Limb (tissue), 2 donors: ENCODE measurements at regions not wholly inside any gene's neighbourhood (a gene's known extent, or its start where the extent isn't known, plus 50 kb on each side); places are given as distances from the start of the nearest gene placed in this dataset.

ENCODE experiments used
- DNase-seq, 2 donors: peaks; one replicate each; pipeline ENCODE4 v3.0.0-alpha.2; 2016; ENCODE audit errors: extremely low spot score in 2 of 2

DNA sequence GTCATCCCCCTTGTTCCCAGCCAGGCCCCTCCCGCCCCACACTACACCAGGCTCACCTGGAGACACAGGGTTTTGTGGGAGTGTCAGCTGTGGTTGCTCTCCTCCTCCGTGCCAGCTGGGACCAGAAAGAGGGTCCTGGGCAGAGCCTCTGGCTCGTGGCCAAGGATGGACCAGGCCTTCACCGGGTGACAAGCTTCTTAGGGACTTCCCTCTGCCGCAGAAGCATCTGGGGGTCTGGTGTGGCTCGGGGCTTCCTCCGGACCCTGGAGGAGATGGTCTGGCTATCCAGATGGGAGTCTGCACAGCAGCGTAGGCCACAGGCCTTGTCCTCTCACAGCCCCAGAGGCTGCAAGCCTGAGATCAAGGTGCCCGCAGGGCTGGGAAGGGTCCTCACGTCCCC, 63.8 kb upstream of the CFAP46 start:
- no peak for DNase-seq

DNA sequence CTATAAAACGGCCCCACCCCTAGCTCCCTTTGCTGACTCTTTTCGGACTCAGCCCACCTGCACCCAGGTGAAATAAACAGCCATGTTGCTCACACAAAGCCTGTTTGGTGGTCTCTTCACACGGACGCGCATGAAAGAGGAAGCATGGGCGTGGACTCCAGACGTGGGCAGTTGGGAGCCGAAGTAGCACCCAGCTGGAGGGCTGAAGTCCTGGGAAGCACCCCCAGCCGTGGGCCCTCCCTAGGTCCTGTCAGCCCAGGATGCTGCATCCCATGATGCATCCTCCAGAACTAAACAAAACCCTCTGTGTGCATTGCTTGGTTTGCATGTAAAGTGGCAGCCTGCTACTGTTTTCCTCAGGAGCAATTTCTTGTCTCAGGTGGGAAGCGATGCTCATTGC, 62.1 kb upstream of the CFAP46 start:
- no peak for DNase-seq

DNA sequence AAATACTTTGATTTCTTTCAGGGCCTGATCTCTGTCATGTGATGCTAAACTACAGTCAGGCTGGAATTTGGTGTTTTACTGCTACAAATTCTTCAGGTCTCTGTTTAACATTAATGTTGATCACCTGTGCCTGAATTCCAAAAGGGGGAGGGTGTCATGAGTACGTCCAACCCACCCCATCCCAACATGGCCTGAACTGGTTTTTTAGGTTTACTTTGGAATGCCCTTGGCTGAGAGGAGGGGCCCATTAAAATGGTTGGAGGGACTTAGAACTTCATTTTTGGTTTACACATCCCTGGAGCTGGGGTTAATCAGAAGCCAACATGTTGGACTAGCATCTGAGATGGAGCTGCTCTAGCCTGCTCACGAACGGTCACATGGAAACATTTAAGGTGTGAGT, 60.8 kb upstream of the CFAP46 start:
- DNase-seq: no peak

DNA sequence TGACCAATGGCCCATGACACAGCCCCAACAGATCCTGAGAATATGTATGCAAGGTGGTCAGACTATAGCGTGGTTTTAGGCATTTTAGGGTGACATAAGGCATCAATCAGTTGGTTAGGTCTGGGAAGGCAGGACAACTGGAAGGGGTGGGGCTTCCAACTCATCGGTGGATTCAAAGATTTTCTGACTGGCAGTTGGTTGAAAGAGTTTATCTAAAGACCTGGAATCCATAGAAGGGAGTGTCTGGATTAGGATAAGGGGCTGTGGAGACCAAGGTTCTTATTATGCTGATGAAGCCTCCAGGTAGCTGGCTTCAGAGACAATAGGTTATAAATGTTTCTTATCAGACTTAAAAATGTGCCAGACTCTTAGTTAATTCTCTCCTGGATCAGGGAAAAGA, 60.3 kb upstream of the CFAP46 start:
- DNase-seq: no peak

DNA sequence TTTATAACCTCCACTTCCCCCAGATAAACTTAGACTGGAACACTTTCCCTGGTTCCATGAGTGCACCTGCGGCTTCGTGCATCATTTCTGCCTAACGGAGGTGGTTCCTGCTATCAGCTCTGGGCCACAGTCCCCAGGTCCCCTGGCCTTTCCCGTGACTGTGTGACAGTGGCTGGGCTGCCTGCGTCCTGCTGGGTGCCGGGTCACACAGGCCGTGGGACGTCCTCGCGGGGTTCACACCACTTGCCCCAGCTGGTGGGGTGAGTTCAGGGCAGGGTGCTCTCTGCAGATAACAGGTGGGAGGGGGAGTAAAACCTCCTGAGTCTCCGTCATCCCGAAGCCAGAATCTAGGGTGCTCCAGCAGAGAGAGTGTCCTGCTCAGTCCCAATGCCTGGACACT, 58.7 kb upstream of the CFAP46 start:
- no peak for DNase-seq

DNA sequence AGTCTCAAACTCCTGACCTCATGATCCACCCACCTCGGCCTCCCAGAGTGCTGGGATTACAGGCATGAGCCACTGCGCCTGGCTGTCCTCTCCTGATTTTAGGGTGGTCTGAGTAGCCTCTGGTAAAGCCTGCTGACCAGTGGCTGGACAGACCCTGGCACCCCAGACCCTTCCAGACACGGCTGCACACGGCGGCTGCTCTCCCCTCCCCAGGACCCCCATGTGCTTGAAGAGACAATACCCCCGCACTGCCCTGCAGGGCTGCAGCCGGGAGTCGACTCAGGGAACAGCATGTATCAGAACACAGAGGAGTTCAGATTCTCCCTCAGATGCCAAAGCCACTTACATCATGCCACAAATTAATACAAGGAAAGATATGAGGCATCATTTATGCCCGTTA, 58.3 kb upstream of the CFAP46 start:
- no peak for DNase-seq

DNA sequence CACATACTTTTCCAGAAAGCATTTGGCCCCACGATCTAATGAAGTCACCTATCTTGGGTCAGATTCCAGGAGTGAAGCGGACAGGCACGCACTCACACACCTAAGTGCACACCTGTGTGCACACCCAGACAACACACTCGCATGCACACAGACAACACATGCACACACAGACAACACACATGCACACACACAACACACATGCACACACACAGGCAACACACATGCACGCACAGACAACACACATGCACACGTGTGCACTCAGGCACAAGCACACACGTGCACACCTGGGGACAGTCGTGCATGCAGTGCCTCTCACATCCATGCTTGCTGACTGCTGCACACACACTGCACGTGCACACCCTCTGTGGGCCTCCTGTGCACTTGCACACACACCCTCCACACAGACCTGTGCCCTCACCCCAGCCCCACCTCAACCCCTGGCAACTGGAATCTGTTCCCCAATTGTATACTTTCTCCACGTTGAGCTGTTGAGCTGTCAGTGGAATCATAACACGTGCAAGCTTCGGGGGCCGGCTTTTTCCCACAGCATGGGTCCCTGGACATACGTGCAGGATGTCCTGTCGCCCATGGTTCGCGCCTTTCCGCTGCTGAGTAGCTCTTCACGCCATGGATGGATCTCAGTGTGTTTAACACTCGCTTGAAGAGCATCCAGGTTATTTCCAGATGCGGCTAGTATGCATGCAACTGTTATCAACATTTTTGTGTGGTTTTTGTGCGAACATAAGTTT, 55.3 kb upstream of the CFAP46 start:
- no peak for DNase-seq

DNA sequence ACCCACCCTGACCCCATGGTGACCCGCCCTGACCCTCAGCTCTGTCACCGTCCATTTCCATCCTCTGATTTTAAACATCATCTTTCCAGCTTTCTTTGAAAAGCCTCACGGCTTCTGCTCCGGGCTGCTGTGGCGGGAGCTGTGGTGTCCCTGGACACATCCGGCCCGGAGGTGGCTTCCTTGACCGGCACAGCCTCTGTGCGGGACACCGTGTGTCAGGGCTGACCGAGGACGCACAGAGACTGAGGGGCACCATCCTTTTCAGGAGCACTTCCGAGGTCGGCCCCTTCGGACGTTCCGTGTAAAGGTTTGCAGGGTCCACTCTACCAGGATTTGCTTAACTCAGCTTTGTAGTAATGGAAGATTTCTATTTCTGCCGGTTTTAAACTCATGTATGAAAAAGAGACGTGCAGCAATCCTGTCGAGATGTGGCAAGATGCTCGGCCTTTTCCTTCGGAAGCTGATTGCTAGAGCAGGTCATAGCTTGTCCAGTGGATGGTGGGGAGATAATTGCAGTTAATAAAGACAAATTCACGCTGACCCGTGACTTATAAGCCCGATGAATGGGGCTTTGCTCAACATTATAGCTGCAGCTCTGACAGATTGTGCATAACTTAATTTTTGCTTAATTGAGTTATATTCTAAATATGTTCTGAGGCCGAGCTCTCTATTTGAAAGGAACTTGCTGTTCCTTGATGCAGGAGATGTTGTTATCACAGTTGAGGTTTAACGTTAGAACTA, 54.4 kb upstream of the CFAP46 start:
- DNase-seq: no peak

DNA sequence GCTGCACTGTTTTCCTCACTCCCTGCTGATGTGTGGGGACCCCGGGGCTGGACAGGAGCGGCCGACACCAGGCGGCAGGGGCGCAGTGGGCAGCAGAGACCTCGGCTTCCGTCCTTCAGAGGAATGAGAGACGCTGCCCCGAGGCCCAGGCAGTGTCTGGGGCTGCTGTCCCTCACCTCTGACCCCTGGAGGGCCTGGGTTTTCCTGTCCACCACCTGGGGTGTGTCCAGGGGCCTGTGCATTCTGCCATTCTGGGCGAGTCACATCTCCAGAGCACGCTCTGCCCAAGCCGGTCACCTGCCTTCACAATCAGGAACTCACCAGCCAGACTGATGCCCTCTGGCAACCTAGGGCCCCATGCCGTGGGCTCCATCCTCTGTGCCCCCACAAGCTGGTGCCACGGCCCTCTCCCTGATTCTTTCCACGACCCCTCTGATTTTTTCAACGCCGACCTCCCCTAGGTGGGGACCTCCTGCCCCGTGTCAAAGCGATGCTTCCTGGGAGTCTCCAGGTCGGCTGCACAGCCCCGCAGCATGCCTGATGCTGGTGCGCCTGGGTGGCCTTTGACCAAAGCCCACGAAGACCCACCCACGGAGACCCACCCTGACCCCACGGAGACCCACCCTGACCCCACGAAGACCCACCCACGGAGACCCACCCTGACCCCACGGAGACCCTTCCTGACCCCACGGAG, 53.7 kb upstream of the CFAP46 start:
- DNase-seq: no peak

DNA sequence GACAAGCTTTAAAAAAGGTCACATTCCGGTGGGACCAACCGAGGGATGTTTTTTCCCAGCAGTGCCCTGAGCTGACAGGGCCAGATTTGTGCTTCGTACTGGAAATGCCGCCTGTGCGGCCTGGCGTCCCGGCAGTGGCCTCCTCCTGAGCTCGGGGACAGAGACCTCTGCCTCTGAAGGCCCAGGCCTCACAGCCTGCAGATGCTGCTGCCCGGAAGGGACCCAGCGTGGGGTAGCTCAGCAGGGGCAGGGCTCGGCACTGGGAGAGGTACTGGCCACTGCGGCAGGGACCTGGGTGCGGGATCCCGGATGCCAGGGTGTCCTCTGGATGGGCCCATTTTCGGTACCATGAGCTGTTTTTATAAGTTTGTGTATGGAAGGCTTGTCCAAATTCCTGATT, 52.4 kb upstream of the CFAP46 start:
- DNase-seq: no peak

DNA sequence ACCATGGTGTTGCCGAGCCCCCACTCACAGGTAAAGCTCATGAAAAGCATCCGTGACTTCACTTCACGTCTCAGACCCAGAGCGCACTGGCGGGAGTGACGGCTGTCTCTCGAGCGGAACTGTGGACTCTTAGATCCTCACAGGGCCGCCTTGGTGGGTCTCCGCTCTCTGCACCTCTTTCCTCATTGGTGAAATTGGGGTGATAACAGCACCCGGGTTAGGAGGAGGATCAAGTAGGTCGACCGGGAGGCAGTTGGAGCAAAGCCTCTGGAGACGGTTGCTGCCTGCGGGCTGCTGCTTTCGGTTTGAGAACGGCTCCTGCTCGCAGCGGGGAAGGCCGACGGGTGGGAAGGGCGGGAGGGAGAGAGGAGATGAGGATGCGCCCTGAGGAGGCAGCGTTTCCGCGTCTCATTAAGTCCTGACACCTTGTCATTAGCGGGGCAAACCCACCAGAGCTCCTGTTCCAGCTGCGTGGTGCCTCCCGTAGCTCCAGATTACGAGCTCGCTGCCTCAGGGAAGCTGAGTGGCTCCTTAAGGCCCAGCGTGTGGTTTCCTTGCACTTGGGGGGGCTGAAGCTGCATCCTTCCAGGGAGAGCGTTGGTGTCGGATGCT, 51.9 kb upstream of the CFAP46 start:
- DNase-seq: no peak

DNA sequence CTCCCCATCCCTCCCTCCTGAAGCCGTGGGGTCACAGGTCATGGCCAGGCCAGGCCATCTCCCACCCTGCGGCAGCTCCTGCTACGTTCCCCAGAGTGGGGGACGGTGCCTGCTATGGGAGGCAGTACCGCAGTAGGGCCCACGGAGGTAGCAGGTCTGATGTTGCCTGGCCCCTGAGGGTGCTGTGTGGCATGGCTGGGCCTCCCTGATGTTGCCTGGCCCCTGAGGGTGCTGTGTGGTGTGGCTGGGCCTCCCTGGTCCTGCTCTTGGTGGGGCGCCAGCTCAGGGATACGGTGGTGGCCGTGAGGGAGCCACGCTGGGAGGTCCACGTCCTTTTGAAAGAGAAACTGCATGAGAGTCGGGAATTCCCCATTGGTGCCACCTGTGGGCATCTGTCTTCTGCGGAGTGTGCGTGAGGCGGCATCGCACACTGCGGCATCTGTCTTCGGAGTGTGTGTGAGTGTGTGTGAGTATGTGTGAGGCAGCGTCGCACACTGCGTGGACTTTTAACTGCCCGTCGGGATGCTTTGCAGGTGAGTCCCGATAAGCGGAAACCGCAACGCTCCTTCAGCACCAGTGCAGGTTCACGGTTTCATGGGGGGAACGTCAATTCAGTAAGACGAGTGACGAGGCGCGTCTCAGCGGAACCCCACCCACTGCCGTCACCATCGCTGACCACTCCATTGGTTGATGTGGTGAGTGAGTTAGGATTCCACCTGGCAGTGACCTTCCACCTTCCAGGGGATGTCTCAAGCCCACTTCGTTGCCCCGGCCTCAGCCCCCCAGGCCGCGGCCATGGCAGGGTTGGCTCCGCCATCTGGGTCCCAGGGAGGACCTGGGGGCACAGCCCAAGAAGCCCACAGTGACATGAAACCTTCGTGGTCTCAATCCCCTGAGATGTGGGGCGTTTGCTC, 51.2 kb upstream of the CFAP46 start:
- no peak for DNase-seq

DNA sequence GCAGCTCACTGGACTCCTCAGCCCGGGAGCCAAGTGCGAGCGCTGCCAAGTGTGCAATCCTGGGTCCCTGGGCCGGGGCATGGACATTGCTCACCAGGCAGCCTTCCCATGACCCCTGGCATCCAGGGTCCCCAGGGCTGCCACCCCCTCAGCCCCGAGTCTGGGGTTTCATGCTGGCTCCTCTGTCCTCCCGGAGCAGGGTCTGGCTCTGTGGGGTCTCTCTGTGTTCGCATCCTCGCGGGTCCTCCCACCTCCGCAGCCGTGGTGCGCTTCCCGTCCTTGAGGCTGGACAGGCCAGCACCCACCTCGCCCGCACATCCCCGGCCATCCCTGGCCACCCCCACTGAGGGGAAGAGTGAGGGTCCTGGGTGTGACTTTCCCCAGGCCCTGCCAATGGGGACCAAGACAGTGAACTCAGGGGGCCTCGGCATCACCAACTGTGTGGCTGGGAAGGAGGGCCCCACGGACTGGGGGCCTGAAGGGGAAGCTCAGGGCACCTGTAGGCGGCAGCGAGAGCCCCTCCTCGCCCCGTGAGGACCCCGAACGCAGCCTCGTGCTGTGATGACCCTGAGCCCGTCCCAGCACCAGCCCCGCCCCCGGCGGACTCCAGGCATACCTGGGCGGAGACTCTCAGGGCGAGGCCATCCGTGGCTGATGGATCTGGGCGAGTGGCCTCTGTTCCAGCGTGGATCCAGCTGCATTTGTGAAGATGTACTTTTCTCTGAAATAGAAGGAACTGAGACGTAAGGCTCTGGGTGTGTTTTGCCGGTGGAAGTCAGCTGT, 50.3 kb upstream of the CFAP46 start:
- DNase-seq: no peak
